MCF 10A (cell line): ENCODE measurements at regions not wholly inside any gene's neighbourhood (a gene's known extent, or its start where the extent isn't known, plus 50 kb on each side); places are given as distances from the start of the nearest gene placed in this dataset.

Experiments
- BruUV-seq: library from RNA; stranded (reverse); fragments of 400-500 nt; replicated peaks from 2 replicates; lab custom pipeline; 2021; lab: Mats Ljungman, UMichigan
- CTCF ChIA-PET: fragments of 300-600 bp; sonication (Branson Sonifier 250); formaldehyde crosslinking; extraction: SDS; loops from one replicate; lab custom pipeline; 2021; ENCODE audit warnings: antibody characterized with exemption, inconsistent platforms; lab: Yijun Ruan, JAX
- POLR2A ChIA-PET: fragments of 300-600, 350-650 bp; sonication (Branson Sonifier 250); formaldehyde crosslinking; extraction: SDS; loops from one replicate; lab custom pipeline; 2020; ENCODE audit warnings: antibody characterized with exemption, inconsistent platforms; lab: Yijun Ruan, JAX
- DNase-seq: peaks from one replicate; pipeline ENCODE4 v3.0.0-alpha.2; 2018; ENCODE audit not compliant: unreplicated experiment
- H3K27ac Mint-ChIP-seq: one replicate; pipeline ENCODE4 v1.8.0; 2022; ENCODE audit warnings: mild to moderate bottlenecking, low read depth, mixed read lengths; ENCODE audit not compliant: unreplicated experiment
- H3K27me3 Mint-ChIP-seq: one replicate; pipeline ENCODE4 v1.8.0; 2022; ENCODE audit warnings: mixed read lengths; ENCODE audit not compliant: insufficient read depth, unreplicated experiment
- H3K36me3 Mint-ChIP-seq: one replicate; pipeline ENCODE4 v1.8.0; 2022; ENCODE audit warnings: mild to moderate bottlenecking, moderate library complexity, mixed read lengths; ENCODE audit not compliant: insufficient read depth, unreplicated experiment
- H3K4me1 Mint-ChIP-seq: one replicate; pipeline ENCODE4 v1.8.0; 2022; ENCODE audit warnings: mixed read lengths; ENCODE audit not compliant: insufficient read depth, unreplicated experiment
- H3K4me3 Mint-ChIP-seq: one replicate; pipeline ENCODE4 v1.8.0; 2022; ENCODE audit warnings: mild to moderate bottlenecking, moderate library complexity, mixed read lengths; ENCODE audit not compliant: unreplicated experiment
- H3K9me3 Mint-ChIP-seq: one replicate; pipeline ENCODE4 v1.8.0; 2022; ENCODE audit warnings: mixed read lengths; ENCODE audit not compliant: unreplicated experiment
- CTCF ChIP-seq: fragments of 200-600 bp; IDR thresholded peaks from one replicate; pipeline ENCODE4 v1.8.0; 2022; ENCODE audit warnings: antibody characterized with exemption, mild to moderate bottlenecking; ENCODE audit not compliant: unreplicated experiment
- intact Hi-C: fragments of 100-400 bp; cut with micrococcal nuclease; formaldehyde crosslinking; loops from 2 replicates; pipeline ENCODE4 v1.14.1; 2022

- no peak for TF ChIP-seq CTCF
- Mint-ChIP-seq H3K4me3 (no peak overlapping the region), H3K27ac (no peak overlapping the region), H3K36me3 (no peaks in the 10 kb centered on the region), H3K27me3 (no peaks in the 10 kb centered on the region), H3K4me1 (peaks cover 5% of the 10 kb centered on the region), H3K9me3 (no peaks in the 10 kb centered on the region)
- intact Hi-C loops = no loop called here
- BruUV-seq = no TSS peak
- no peak for DNase-seq
- ChIA-PET CTCF (no interaction called here), POLR2A (interaction anchor here (0.9 kb wide), 1 partner anchor 96 kb away, joined by 3 read pairs; no protein-coding TSS in a partner anchor)
These were observed 296.8 kb upstream of the MARCKS start for GRCh38 chr6:113560376-113560775.

- H3K27ac Mint-ChIP-seq = no peak overlapping the region
- no peaks in the 10 kb centered on the region for H3K36me3 Mint-ChIP-seq
- ChIA-PET POLR2A (interaction anchor here (0.9 kb wide), 1 partner anchor 96 kb away, joined by 3 read pairs; no protein-coding TSS in a partner anchor), CTCF (no interaction called here)
- TF ChIP-seq CTCF = no peak
- H3K27me3 Mint-ChIP-seq = no peaks in the 10 kb centered on the region
- no peak overlapping the region for H3K4me3 Mint-ChIP-seq
- intact Hi-C loops = no loop called here
- peak; percentile 46 for DNase-seq
- no TSS peak for BruUV-seq
- peaks cover 5% of the 10 kb centered on the region for H3K4me1 Mint-ChIP-seq
- no peaks in the 10 kb centered on the region for H3K9me3 Mint-ChIP-seq
These were observed 296.2 kb upstream of the MARCKS start for GRCh38 chr6:113560908-113561307.

GRCh38 chr6:113562248-113562647, 294.9 kb upstream of the MARCKS start:
- no peak for TF ChIP-seq CTCF
- H3K9me3 Mint-ChIP-seq = no peaks in the 10 kb centered on the region
- ChIA-PET POLR2A (no interaction called here), CTCF (no interaction called here)
- intact Hi-C loops = no loop called here
- DNase-seq = no peak
- no peak overlapping the region for H3K27ac Mint-ChIP-seq
- no TSS peak for BruUV-seq
- no peak overlapping the region for H3K4me3 Mint-ChIP-seq
- no peaks in the 10 kb centered on the region for H3K27me3 Mint-ChIP-seq
- no peaks in the 10 kb centered on the region for H3K36me3 Mint-ChIP-seq
- peaks cover 5% of the 10 kb centered on the region for H3K4me1 Mint-ChIP-seq

GRCh38 chr6:113564371-113565171, 292.6 kb upstream of the MARCKS start:
- H3K27me3 Mint-ChIP-seq = no peaks in the 10 kb centered on the region
- no peaks in the 10 kb centered on the region for H3K4me1 Mint-ChIP-seq
- CTCF ChIA-PET = no interaction called here
- H3K27ac Mint-ChIP-seq = no peak overlapping the region
- no peak for TF ChIP-seq CTCF
- POLR2A ChIA-PET = interaction anchor here (0.6 kb wide), 1 partner anchor 94 kb away, joined by 3 read pairs; no protein-coding TSS in a partner anchor
- no peaks in the 10 kb centered on the region for H3K9me3 Mint-ChIP-seq
- intact Hi-C loops = no loop called here
- no peak for DNase-seq
- H3K4me3 Mint-ChIP-seq = no peak overlapping the region
- no TSS peak for BruUV-seq
- H3K36me3 Mint-ChIP-seq = no peaks in the 10 kb centered on the region
